ENCODE measurements at regions not wholly inside any gene's neighbourhood (a gene's known extent, or its start where the extent isn't known, plus 50 kb on each side); places are given as distances from the start of the nearest gene placed in this dataset.

DNA sequence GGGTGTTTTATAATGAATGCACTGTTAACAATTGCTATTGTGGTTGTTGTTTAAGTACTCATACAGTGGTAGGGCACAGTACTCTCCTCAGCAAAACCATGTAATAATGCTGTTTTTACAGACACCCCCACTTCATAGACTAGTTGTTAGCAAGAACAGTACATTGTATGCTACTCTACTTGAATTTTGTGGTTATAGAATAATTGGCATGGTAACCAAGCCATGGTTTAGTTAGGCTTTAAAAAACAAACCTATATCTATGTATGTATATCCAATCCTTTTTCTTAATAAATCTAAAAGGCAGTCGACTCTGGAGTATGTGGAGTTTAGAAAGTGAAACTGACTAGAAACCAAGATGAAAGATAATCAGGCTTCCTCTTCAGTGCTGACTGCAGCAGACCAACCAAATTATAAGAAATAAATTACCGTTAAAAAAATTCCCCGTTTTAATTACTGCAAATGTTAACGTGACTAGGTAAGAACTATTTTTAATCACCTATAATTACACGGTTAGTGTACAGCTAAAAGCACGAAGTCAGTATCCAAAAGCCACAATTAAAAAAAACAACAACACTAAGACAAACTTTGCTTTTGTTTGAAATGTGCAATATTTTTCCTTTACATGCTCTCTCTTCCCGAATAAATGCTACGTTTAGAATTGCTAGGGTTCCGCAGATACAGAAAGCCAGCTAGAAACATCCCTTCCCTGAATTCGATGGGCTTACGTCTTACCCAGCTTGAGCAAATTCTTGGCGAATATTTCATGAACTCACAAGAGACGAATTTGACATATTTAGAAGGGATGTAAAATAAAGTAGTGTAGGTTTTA, 113.3 kb upstream of the SERTAD2 start:
- TF ChIP-seq SUZ12 (IDR thresholded peaks at IDR 0.05; ENCODE audit: extremely low read depth, insufficient read depth, insufficient read length), result no peak
- no peak for TF ChIP-seq ZNF274 (IDR thresholded peaks at IDR 0.05; ENCODE audit: low read depth, low read length)
- TF ChIP-seq YY1 (IDR thresholded peaks at IDR 0.05; ENCODE audit: insufficient read depth, insufficient read length), result no peak
